GM12878 (cell line): ENCODE measurements at regions not wholly inside any gene's neighbourhood (a gene's known extent, or its start where the extent isn't known, plus 50 kb on each side); places are given as distances from the start of the nearest gene placed in this dataset.

ENCODE experiments used
- ATAC-seq: fragments of 200-7000 bp; cut with Tn5 transposase; 3 replicates; pipeline ENCODE4 v1.9.1; 2020; ENCODE audit warnings: mild to moderate bottlenecking, moderate library complexity
- BruUV-seq: library from RNA; stranded (reverse); fragments of 400-500 nt; replicated peaks from 2 replicates; lab custom pipeline; 2021; lab: Mats Ljungman, UMichigan
- CTCF ChIA-PET: fragments of 300-600 bp; sonication (Branson Sonifier 250); formaldehyde crosslinking; extraction: SDS; loops from one replicate; lab custom pipeline; 2021; ENCODE audit warnings: inconsistent platforms; lab: Yijun Ruan, JAX
- POLR2A ChIA-PET: fragments of 350-600 bp; formaldehyde crosslinking; extraction: SDS; loops from one replicate; lab custom pipeline; 2021; ENCODE audit warnings: inconsistent platforms; lab: Charles Lee
- RAD21 ChIA-PET: fragments of 300-600 bp; sonication (Branson Sonifier 250); formaldehyde crosslinking; loops from one replicate; lab custom pipeline; 2023; ENCODE audit warnings: antibody characterized with exemption; ENCODE audit not compliant: unreplicated experiment; lab: Charles Lee
- SMC1A ChIA-PET: fragments of 300-600 bp; sonication (Branson Sonifier 250); formaldehyde crosslinking; loops from one replicate; lab custom pipeline; 2023; ENCODE audit not compliant: unreplicated experiment, uncharacterized antibody; lab: Charles Lee
- DNase-seq: peaks from one replicate; pipeline ENCODE4 v3.0.0-alpha.2; 2011; ENCODE audit warnings: low read depth, low spot score
- FAIRE-seq: peaks from 3 replicates; lab custom pipeline; 2011; peaks lifted over from hg19 to GRCh38; lab: Jason Lieb, UNC
- H2AFZ ChIP-seq: 2 replicates; pipeline ENCODE4 v1.6.0; 2011; ENCODE audit warnings: low read depth, low read length, control low read depth; ENCODE audit not compliant: control insufficient read depth
- H3K27ac ChIP-seq: 2 replicates; pipeline ENCODE4 v1.5.1; 2011; ENCODE audit warnings: control low read depth; ENCODE audit not compliant: control insufficient read depth, insufficient read depth
- H3K27me3 ChIP-seq, 2 experiments: replicated peaks in 1 of 2; 2 replicates each; pipeline versions ENCODE4 v1.6.0 to v1.6.1; 2011; ENCODE audit warnings: low read length in 1 of 2; ENCODE audit not compliant: control insufficient read depth in 2 of 2, insufficient read depth in 2 of 2
- H3K36me3 ChIP-seq, 2 experiments: 2 replicates each; pipeline ENCODE4 v1.5.1; 2011; ENCODE audit warnings: low read length in 1 of 2; ENCODE audit not compliant: control insufficient read depth in 2 of 2, insufficient read depth in 2 of 2
- H3K4me1 ChIP-seq: 2 replicates; pipeline ENCODE4 v1.6.1; 2011; ENCODE audit warnings: mild to moderate bottlenecking, low read length, moderate library complexity, mixed read lengths; ENCODE audit not compliant: control insufficient read depth, insufficient read depth
- H3K4me2 ChIP-seq: 2 replicates; pipeline ENCODE4 v1.6.0; 2011; ENCODE audit warnings: control low read depth; ENCODE audit not compliant: control insufficient read depth, insufficient read depth
- H3K4me3 ChIP-seq: fragments of 200-600 bp; sonication (generic); 2 replicates; pipeline ENCODE4 v1.5.1; 2016
- H3K79me2 ChIP-seq: 2 replicates; pipeline ENCODE4 v1.6.0; 2011; ENCODE audit warnings: low read length; ENCODE audit not compliant: control insufficient read depth, insufficient read depth
- H3K9ac ChIP-seq: 2 replicates; pipeline ENCODE4 v1.8.0; 2011; ENCODE audit warnings: low read length, control low read depth, mixed read lengths; ENCODE audit not compliant: control insufficient read depth, insufficient read depth
- H3K9me3 ChIP-seq: replicated peaks from 3 replicates; pipeline ENCODE4 v1.5.1; 2011; ENCODE audit warnings: mild to moderate bottlenecking, low read length; ENCODE audit not compliant: control insufficient read depth, insufficient read depth
- H4K20me1 ChIP-seq: 2 replicates; pipeline ENCODE4 v1.6.0; 2011; ENCODE audit not compliant: control insufficient read depth, insufficient read depth
- BCLAF1 ChIP-seq: fragments of 450-650 bp; IDR thresholded peaks from 2 replicates; pipeline ENCODE4 v1.6.1; 2017; ENCODE audit warnings: antibody characterized with exemption, mild to moderate bottlenecking, moderate library complexity
- BHLHE40 ChIP-seq, 2 experiments: fragments of 450-650 bp in 1 of 2; IDR thresholded peaks; 2 replicates each; pipeline ENCODE4 v1.6.1; 2011 to 2017; ENCODE audit warnings: low read depth in 2 of 2, borderline replicate concordance in 1 of 2, improper control_type of control experiment in 1 of 2, low read length in 1 of 2, mild to moderate bottlenecking in 1 of 2
- CBFB ChIP-seq: IDR thresholded peaks from 2 replicates; pipeline ENCODE4 v1.6.1; 2016; ENCODE audit warnings: antibody characterized with exemption, low read depth
- CBX3 ChIP-seq: fragments of 200-600 bp; sonication (generic); IDR thresholded peaks from 2 replicates; pipeline ENCODE4 v1.6.1; 2016; ENCODE audit warnings: low read depth, borderline replicate concordance
- CREB1 ChIP-seq: IDR thresholded peaks from 2 replicates; pipeline ENCODE4 v1.6.1; 2012; ENCODE audit warnings: low read depth, mild to moderate bottlenecking, inconsistent platforms
- E4F1 ChIP-seq: fragments of 450-650 bp; IDR thresholded peaks from 2 replicates; pipeline ENCODE4 v1.6.1; 2018; ENCODE audit warnings: borderline replicate concordance, mild to moderate bottlenecking; ENCODE audit not compliant: partially characterized antibody
- MXI1 ChIP-seq: fragments of 150-350 bp; IDR thresholded peaks from 2 replicates; pipeline ENCODE4 v1.6.1; 2011; ENCODE audit warnings: low read depth, mild to moderate bottlenecking, inconsistent platforms, low read length, improper control_type of control experiment
- PAX5 ChIP-seq: IDR thresholded peaks from 2 replicates; pipeline ENCODE4 v1.6.1; 2011; ENCODE audit warnings: low read depth, low read length, borderline replicate concordance
- SMAD5 ChIP-seq: IDR thresholded peaks from 2 replicates; pipeline ENCODE4 v1.6.1; 2016; ENCODE audit warnings: antibody characterized with exemption, low read depth
- YBX1 ChIP-seq: fragments of 450-650 bp; IDR thresholded peaks from 2 replicates; pipeline ENCODE4 v1.6.1; 2016; ENCODE audit warnings: antibody characterized with exemption
- WGBS: methylation state at CpG from one replicate; pipeline ENCODE4 v1.1.6; 2016; ENCODE audit warnings: low lambda C conversion rate; ENCODE audit not compliant: insufficient replicate concordance, insufficient coverage; ENCODE audit errors: missing lambda C conversion rate; 5-methylcytosine and 5-hydroxymethylcytosine counted together
- in situ Hi-C: fragments of 300-500 bp; cut with MboI; formaldehyde crosslinking; loops from 9 replicates; pipeline ENCODE4 v1.14.3; 2018; ENCODE audit warnings: mixed read lengths
- intact Hi-C: fragments of 100-400 bp; cut with micrococcal nuclease; formaldehyde crosslinking; loops from one replicate; pipeline ENCODE4 v1.14.2; 2022; ENCODE audit not compliant: unreplicated experiment
- TF ChIP-seq, protein P1 (sequence below): fragments of 450-650 bp; IDR thresholded peaks from 2 replicates; pipeline ENCODE4 v1.6.1; 2017; ENCODE audit warnings: mild to moderate bottlenecking, low read depth, inconsistent platforms; ENCODE audit not compliant: poor library complexity, severe bottlenecking
- TF ChIP-seq, protein P2 (sequence below): fragments of 450-650 bp; IDR thresholded peaks from 2 replicates; pipeline ENCODE4 v1.6.1; 2017; ENCODE audit warnings: mild to moderate bottlenecking
- TF ChIP-seq, protein P3 (sequence below): fragments of 450-650 bp; IDR thresholded peaks from 2 replicates; pipeline ENCODE4 v1.6.1; 2014; ENCODE audit warnings: mild to moderate bottlenecking

- H2AFZ ChIP-seq = no peak overlapping the region
- WGBS = 51% methylated on average over 2 of the region's 2 CpGs
- no peaks in the 10 kb centered on the region for H3K36me3 ChIP-seq
- intact Hi-C loops = no loop called here
- H3K4me2 ChIP-seq = no peak overlapping the region
- no peaks in the 10 kb centered on the region for H3K79me2 ChIP-seq
- no peak overlapping the region for H3K27ac ChIP-seq
- no peaks in the 10 kb centered on the region for H3K9me3 ChIP-seq
- in situ Hi-C loops = no loop called here
- BruUV-seq = no TSS peak
- no peaks in the 10 kb centered on the region for H4K20me1 ChIP-seq
- H3K9ac ChIP-seq = no peak overlapping the region
- H3K27me3 ChIP-seq = no peaks in the 10 kb centered on the region
- H3K4me1 ChIP-seq = no peaks in the 10 kb centered on the region
- H3K4me3 ChIP-seq = no peak overlapping the region
- no peak for FAIRE-seq
- RAD21 ChIA-PET = no interaction called here
- CTCF ChIA-PET = no interaction called here
- DNase-seq = no peak
- SMC1A ChIA-PET = no interaction called here
- POLR2A ChIA-PET = no interaction called here
- ATAC-seq = no peak
- TF ChIP-seq MXI1 = no peak
- TF ChIP-seq, protein P1, sequence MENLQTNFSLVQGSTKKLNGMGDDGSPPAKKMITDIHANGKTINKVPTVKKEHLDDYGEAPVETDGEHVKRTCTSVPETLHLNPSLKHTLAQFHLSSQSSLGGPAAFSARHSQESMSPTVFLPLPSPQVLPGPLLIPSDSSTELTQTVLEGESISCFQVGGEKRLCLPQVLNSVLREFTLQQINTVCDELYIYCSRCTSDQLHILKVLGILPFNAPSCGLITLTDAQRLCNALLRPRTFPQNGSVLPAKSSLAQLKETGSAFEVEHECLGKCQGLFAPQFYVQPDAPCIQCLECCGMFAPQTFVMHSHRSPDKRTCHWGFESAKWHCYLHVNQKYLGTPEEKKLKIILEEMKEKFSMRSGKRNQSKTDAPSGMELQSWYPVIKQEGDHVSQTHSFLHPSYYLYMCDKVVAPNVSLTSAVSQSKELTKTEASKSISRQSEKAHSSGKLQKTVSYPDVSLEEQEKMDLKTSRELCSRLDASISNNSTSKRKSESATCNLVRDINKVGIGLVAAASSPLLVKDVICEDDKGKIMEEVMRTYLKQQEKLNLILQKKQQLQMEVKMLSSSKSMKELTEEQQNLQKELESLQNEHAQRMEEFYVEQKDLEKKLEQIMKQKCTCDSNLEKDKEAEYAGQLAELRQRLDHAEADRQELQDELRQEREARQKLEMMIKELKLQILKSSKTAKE = no peak
- no peak for TF ChIP-seq E4F1
- no peak for TF ChIP-seq CBX3
- no peak for TF ChIP-seq SMAD5
- TF ChIP-seq, protein P2, sequence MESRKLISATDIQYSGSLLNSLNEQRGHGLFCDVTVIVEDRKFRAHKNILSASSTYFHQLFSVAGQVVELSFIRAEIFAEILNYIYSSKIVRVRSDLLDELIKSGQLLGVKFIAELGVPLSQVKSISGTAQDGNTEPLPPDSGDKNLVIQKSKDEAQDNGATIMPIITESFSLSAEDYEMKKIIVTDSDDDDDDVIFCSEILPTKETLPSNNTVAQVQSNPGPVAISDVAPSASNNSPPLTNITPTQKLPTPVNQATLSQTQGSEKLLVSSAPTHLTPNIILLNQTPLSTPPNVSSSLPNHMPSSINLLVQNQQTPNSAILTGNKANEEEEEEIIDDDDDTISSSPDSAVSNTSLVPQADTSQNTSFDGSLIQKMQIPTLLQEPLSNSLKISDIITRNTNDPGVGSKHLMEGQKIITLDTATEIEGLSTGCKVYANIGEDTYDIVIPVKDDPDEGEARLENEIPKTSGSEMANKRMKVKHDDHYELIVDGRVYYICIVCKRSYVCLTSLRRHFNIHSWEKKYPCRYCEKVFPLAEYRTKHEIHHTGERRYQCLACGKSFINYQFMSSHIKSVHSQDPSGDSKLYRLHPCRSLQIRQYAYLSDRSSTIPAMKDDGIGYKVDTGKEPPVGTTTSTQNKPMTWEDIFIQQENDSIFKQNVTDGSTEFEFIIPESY = no peak
- no peak for TF ChIP-seq BHLHE40 (IDR thresholded peaks at IDR 0.05; ENCODE audit: borderline replicate concordance in 1 of 2, low read depth in 2 of 2, low read length in 1 of 2)
- TF ChIP-seq BCLAF1 = no peak
- TF ChIP-seq PAX5 = no peak
- TF ChIP-seq, protein P3, sequence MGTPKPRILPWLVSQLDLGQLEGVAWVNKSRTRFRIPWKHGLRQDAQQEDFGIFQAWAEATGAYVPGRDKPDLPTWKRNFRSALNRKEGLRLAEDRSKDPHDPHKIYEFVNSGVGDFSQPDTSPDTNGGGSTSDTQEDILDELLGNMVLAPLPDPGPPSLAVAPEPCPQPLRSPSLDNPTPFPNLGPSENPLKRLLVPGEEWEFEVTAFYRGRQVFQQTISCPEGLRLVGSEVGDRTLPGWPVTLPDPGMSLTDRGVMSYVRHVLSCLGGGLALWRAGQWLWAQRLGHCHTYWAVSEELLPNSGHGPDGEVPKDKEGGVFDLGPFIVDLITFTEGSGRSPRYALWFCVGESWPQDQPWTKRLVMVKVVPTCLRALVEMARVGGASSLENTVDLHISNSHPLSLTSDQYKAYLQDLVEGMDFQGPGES = no peak
- no peak for TF ChIP-seq YBX1
- TF ChIP-seq CREB1 = no peak
- no peak for TF ChIP-seq CBFB
Observed at GRCh38 chr14:48748151-48748675, 838.0 kb downstream of the RPS29 start.
